ENCODE measurements at regions not wholly inside any gene's neighbourhood (a gene's known extent, or its start where the extent isn't known, plus 50 kb on each side); places are given as distances from the start of the nearest gene placed in this dataset.

DNA sequence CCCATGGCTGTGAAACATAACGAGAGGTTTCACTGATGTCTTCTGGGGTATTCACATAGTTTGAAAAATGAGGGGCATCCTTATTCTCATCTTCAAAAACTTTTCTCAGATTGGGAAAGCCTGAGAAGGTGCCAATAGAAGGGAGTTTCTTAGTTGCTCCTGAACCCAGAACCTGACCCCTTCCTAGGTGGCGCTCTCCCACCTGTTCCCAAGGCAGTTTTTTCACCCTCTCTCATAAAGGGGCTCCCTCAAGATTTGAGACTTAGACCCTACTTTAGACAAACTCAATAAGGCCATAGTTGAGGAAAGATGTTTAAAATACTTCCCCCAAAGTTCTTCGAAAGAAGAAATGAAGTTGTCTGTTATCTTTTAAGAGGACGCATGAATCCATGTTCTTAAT, 142.2 kb downstream of the FGF9 start:
- Histone ChIP-seq H3K4me1 (replicated peaks in 1 of 2; ENCODE audit: control insufficient read depth in 2 of 2, insufficient read depth in 2 of 2, low read length in 2 of 2) (no peaks in the 10 kb centered on the region), H4K20me1 (replicated peaks; ENCODE audit: control insufficient read depth, insufficient read depth, low read length) (no peaks in the 10 kb centered on the region), H3K27ac (ENCODE audit: extremely low read depth, low read depth, low read length) (no peak overlapping the region), H3K9me1 (ENCODE audit: control insufficient read depth, insufficient read depth, low read length) (no peaks in the 10 kb centered on the region), H3K79me2 (ENCODE audit: control insufficient read depth, insufficient read depth, low read length) (no peaks in the 10 kb centered on the region), H2AFZ (ENCODE audit: low read depth, low read length) (no peak overlapping the region), H3K27me3 (ENCODE audit: control insufficient read depth in 2 of 2, insufficient read depth in 2 of 2, low read length in 2 of 2) (peaks cover 0 to 4% of the 10 kb centered on the region in 2 experiments; a peak in 1 of 5 replicates), H3K4me3 (no peak overlapping the region), H3K9ac (ENCODE audit: insufficient read depth in 1 of 2, low read depth in 2 of 2, low read length in 2 of 2) (no peak overlapping the region), H3K4me2 (ENCODE audit: insufficient read depth, low read length) (no peak overlapping the region), H3K36me3 (ENCODE audit: control insufficient read depth, insufficient read depth, low read length) (no peaks in the 10 kb centered on the region), H3K9me3 (replicated peaks; ENCODE audit: control insufficient read depth, insufficient read depth, low read depth, low read length) (no peaks in the 10 kb centered on the region)
- 4% methylated on average over 3 of the region's 4 CpGs for WGBS (ENCODE audit: insufficient coverage, low coverage, missing lambda C conversion rate)
- ChIA-PET CTCF (ENCODE audit: low intra/inter-chr PET ratio) (no interaction called here), POLR2A (no interaction called here)
- FAIRE-seq: no peak
- no peak for DNase-seq (ENCODE audit: extremely low read depth in 1 of 4, low spot score in 3 of 4)
- in situ Hi-C loops (cut with MboI): no loop called here
- TF ChIP-seq, protein P1, sequence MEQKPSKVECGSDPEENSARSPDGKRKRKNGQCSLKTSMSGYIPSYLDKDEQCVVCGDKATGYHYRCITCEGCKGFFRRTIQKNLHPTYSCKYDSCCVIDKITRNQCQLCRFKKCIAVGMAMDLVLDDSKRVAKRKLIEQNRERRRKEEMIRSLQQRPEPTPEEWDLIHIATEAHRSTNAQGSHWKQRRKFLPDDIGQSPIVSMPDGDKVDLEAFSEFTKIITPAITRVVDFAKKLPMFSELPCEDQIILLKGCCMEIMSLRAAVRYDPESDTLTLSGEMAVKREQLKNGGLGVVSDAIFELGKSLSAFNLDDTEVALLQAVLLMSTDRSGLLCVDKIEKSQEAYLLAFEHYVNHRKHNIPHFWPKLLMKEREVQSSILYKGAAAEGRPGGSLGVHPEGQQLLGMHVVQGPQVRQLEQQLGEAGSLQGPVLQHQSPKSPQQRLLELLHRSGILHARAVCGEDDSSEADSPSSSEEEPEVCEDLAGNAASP (IDR thresholded peaks at IDR 0.05): no peak
- no peak for TF ChIP-seq CREB1 (IDR thresholded peaks at IDR 0.05)
- TF ChIP-seq CREB1 (CRISPR knock-in tag; IDR thresholded peaks at IDR 0.05): no peak
- TF ChIP-seq KDM1A (IDR thresholded peaks at IDR 0.05): no peak
- peak in 1 of 3 experiments; percentile 21; a peak in 1 of 6 replicates for TF ChIP-seq CTCF (IDR thresholded peaks at IDR 0.05 in 2 of 3, conservative IDR thresholded peaks at IDR 0.05 in 1 of 3; ENCODE audit: insufficient read depth in 2 of 3, low read depth in 1 of 3, low read length in 3 of 3)
- TF ChIP-seq FIP1L1 (IDR thresholded peaks at IDR 0.05; ENCODE audit: low read depth, low read length, poor library complexity, severe bottlenecking): no peak
- TF ChIP-seq ELF1 (tag; IDR thresholded peaks at IDR 0.05): no peak
- TF ChIP-seq SMARCC2 (IDR thresholded peaks at IDR 0.05; ENCODE audit: low read depth): no peak
- ATAC-seq: no peak
- intact Hi-C loops (cut with micrococcal nuclease): no loop called here
- no TSS peak for BruUV-seq (replicated peaks)
